Adrenal gland (tissue), 5 donors: ENCODE measurements at regions not wholly inside any gene's neighbourhood (a gene's known extent, or its start where the extent isn't known, plus 50 kb on each side); places are given as distances from the start of the nearest gene placed in this dataset.
"Not testable (repeated sequence)": the region's sequence is repeated elsewhere in the genome, so short reads cannot be mapped to it uniquely, and the experiment has no call there.

Experiments
- CTCF ChIP-seq, 6 experiments: fragments of 450-650 bp in 4 of 6; fragments of 200-600 bp in 2 of 6; sonication (generic) in 1 of 6; IDR thresholded peaks; 1 replicate in 5 of 6; 2 replicates in 1 of 6; pipeline versions ENCODE4 v1.5.1 to v1.8.0; 2016 to 2021; ENCODE audit warnings: antibody characterized with exemption in 6 of 6, mild to moderate bottlenecking in 2 of 6, moderate library complexity in 1 of 6
- POLR2A ChIP-seq, 2 donors: fragments of 450-650 bp; IDR thresholded peaks; one replicate each; pipeline ENCODE4 v1.6.1; 2017; ENCODE audit warnings: antibody characterized with exemption in 2 of 2, mild to moderate bottlenecking in 2 of 2, moderate library complexity in 1 of 2
- donor health status: DM: no; HTN: no; CAD: no.

GRCh38 chr20:29050008-29050606, 2207.4 kb upstream of the DEFB115 start:
- TF ChIP-seq POLR2A (IDR thresholded peaks at IDR 0.05) = not testable (repeated sequence)
- peak in 3 of 6 experiments; percentile 25 to 30 (median 28) for TF ChIP-seq CTCF (IDR thresholded peaks at IDR 0.05)
